ENCODE measurements at regions not wholly inside any gene's neighbourhood (a gene's known extent, or its start where the extent isn't known, plus 50 kb on each side); places are given as distances from the start of the nearest gene placed in this dataset.

DNA sequence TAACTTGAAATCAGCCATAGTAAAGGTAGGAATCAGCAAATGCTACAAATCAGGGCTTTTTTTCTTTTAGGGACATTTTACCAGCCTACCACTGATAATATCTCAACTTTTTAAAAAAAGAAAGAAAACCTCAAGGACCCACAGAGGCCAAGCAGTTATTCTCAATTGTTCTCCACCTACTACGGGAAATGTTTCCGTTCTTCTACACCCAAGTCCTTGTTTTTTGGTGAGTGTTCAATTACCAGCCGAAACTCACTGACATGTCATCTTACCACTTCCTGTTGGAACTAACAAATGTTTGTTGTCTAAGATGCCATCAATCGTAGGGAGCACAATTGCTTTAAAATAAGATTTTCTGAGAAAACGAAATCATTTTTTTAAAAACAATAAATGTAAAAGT lies 50.2 kb upstream of the CDK1 start:
- DNase-seq = peak in 2 of 3 donors; percentile 3 to 29
- H3K4me3 ChIP-seq (ENCODE audit: control insufficient read depth in 1 of 7, extremely low read depth in 1 of 7, insufficient read depth in 4 of 7, low read depth in 2 of 7, low read length in 6 of 7) = no peak overlapping the region
- ChIA-PET CTCF (no interaction called here), POLR2A (no interaction called here)
- peaks cover 0 to 9% (median 0%) of the 10 kb centered on the region in 5 experiments for H3K27me3 ChIP-seq (replicated peaks in 2 of 5; ENCODE audit: control insufficient read depth in 4 of 5, insufficient read depth in 5 of 5, low read length in 4 of 5)
- H3K9me3 ChIP-seq (ENCODE audit: control extremely low read depth in 1 of 5, control insufficient read depth in 4 of 5, insufficient read depth in 2 of 5, low read depth in 1 of 5, low read length in 4 of 5) = no peaks in the 10 kb centered on the region
- no CpG with 5 or more reads among the region's 5 CpGs for WGBS (ENCODE audit: insufficient coverage)
- H3K27ac ChIP-seq (ENCODE audit: insufficient read depth in 1 of 2, low read depth in 1 of 2, low read length in 2 of 2, poor library complexity in 1 of 2, severe bottlenecking in 2 of 2) = no peak overlapping the region
- H3K36me3 ChIP-seq (ENCODE audit: control insufficient read depth in 4 of 4, insufficient read depth in 4 of 4, low read length in 3 of 4) = no peaks in the 10 kb centered on the region
- peaks cover 0 to 16% (median 11%) of the 10 kb centered on the region in 4 experiments for H3K4me1 ChIP-seq (ENCODE audit: control extremely low read depth in 1 of 4, control insufficient read depth in 4 of 4, insufficient read depth in 4 of 4, low read length in 3 of 4)

DNA sequence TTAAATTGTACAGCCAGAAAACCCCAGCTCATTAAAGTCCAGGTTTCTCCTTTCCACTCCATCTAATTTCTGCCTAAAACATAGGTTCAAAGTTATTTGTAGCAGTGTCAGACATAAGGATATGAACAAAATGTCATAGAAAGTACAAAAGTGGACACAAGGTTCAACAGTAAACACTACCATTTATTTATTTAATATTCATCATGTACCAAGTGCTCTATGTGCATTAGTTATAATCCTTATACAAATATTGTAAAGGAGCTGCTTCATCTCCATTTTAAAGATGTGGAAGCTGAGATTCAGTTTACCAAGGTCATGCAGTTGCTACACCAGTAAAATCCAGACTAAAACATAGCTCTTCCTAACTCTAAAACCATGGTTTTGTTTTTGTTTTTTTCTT lies 52.0 kb upstream of the CDK1 start:
- DNase-seq = no peak
- H3K4me1 ChIP-seq (ENCODE audit: control extremely low read depth in 1 of 4, control insufficient read depth in 4 of 4, insufficient read depth in 4 of 4, low read length in 3 of 4) = peaks cover 0 to 2% (median 0%) of the 10 kb centered on the region in 4 experiments
- no peaks in the 10 kb centered on the region for H3K36me3 ChIP-seq (ENCODE audit: control insufficient read depth in 4 of 4, insufficient read depth in 4 of 4, low read length in 3 of 4)
- no peak overlapping the region for H3K27ac ChIP-seq (ENCODE audit: insufficient read depth in 1 of 2, low read depth in 1 of 2, low read length in 2 of 2, poor library complexity in 1 of 2, severe bottlenecking in 2 of 2)
- no peak overlapping the region for H3K4me3 ChIP-seq (ENCODE audit: control insufficient read depth in 1 of 7, extremely low read depth in 1 of 7, insufficient read depth in 4 of 7, low read depth in 2 of 7, low read length in 6 of 7)
- no peaks in the 10 kb centered on the region for H3K27me3 ChIP-seq (replicated peaks in 2 of 5; ENCODE audit: control insufficient read depth in 4 of 5, insufficient read depth in 5 of 5, low read length in 4 of 5)
- peaks cover 0 to 1% (median 0%) of the 10 kb centered on the region in 5 experiments for H3K9me3 ChIP-seq (ENCODE audit: control extremely low read depth in 1 of 5, control insufficient read depth in 4 of 5, insufficient read depth in 2 of 5, low read depth in 1 of 5, low read length in 4 of 5)
- POLR2A ChIA-PET = no interaction called here
- CTCF ChIA-PET = interaction anchor here (0.5 kb wide), 2 partner anchors 290 to 664 kb away, joined by 3 read pairs; no protein-coding TSS in a partner anchor

DNA sequence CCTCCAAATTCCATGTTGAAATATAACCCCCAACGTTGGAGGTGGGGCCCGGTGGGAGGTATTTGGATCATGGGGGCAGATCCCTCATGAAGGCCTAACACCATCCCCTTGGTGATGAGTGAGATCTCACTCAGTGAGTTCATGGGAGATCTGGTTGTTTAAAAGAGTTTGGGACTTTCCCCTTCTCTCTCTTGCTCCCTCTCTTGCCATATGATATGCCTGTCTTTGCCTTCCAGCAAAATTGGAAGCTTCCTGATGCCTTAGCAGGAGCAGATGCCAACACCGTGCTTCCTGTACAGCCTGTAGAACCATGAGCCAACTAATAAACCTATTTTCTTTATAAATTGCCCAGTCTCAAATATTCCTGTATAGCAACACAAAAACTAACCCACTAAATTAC lies 55.7 kb upstream of the CDK1 start:
- H3K4me3 ChIP-seq (ENCODE audit: control insufficient read depth in 1 of 7, extremely low read depth in 1 of 7, insufficient read depth in 4 of 7, low read depth in 2 of 7, low read length in 6 of 7) = no peak overlapping the region
- H3K9me3 ChIP-seq (ENCODE audit: control extremely low read depth in 1 of 5, control insufficient read depth in 4 of 5, insufficient read depth in 2 of 5, low read depth in 1 of 5, low read length in 4 of 5) = peaks cover 0 to 1% (median 0%) of the 10 kb centered on the region in 5 experiments
- no peaks in the 10 kb centered on the region for H3K27me3 ChIP-seq (replicated peaks in 2 of 5; ENCODE audit: control insufficient read depth in 4 of 5, insufficient read depth in 5 of 5, low read length in 4 of 5)
- CTCF ChIA-PET = no interaction called here
- no peaks in the 10 kb centered on the region for H3K4me1 ChIP-seq (ENCODE audit: control extremely low read depth in 1 of 4, control insufficient read depth in 4 of 4, insufficient read depth in 4 of 4, low read length in 3 of 4)
- POLR2A ChIA-PET = no interaction called here
- no peak overlapping the region for H3K27ac ChIP-seq (ENCODE audit: insufficient read depth in 1 of 2, low read depth in 1 of 2, low read length in 2 of 2, poor library complexity in 1 of 2, severe bottlenecking in 2 of 2)
- no peaks in the 10 kb centered on the region for H3K36me3 ChIP-seq (ENCODE audit: control insufficient read depth in 4 of 4, insufficient read depth in 4 of 4, low read length in 3 of 4)
- DNase-seq = no peak
- WGBS (ENCODE audit: insufficient coverage) = 78% methylated on average over 3 of the region's 3 CpGs

DNA sequence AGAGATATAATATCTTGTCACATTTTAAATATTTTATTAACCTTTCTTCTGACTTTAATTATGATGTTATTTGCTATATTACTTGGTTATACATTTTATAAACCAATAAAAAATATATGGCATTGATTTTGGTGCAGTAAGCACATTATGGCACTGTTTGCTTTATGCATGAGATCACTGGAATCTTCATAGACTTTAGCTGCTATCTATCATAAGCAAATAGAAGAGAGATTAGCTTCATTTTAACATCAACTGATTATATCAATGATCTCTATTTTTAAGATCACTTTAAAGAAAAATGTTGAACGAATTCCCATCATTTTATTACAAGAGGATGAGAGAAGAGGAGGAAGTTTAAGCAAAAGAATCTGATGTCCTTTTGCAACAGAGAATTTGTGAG lies 58.6 kb upstream of the CDK1 start:
- H3K4me1 ChIP-seq (ENCODE audit: control extremely low read depth in 1 of 4, control insufficient read depth in 4 of 4, insufficient read depth in 4 of 4, low read length in 3 of 4) = no peaks in the 10 kb centered on the region
- peaks cover 0 to 1% (median 0%) of the 10 kb centered on the region in 5 experiments for H3K9me3 ChIP-seq (ENCODE audit: control extremely low read depth in 1 of 5, control insufficient read depth in 4 of 5, insufficient read depth in 2 of 5, low read depth in 1 of 5, low read length in 4 of 5)
- ChIA-PET POLR2A (no interaction called here), CTCF (no interaction called here)
- H3K36me3 ChIP-seq (ENCODE audit: control insufficient read depth in 4 of 4, insufficient read depth in 4 of 4, low read length in 3 of 4) = no peaks in the 10 kb centered on the region
- DNase-seq = no peak
- H3K27me3 ChIP-seq (replicated peaks in 2 of 5; ENCODE audit: control insufficient read depth in 4 of 5, insufficient read depth in 5 of 5, low read length in 4 of 5) = no peaks in the 10 kb centered on the region
- no peak overlapping the region for H3K4me3 ChIP-seq (ENCODE audit: control insufficient read depth in 1 of 7, extremely low read depth in 1 of 7, insufficient read depth in 4 of 7, low read depth in 2 of 7, low read length in 6 of 7)
- no peak overlapping the region for H3K27ac ChIP-seq (ENCODE audit: insufficient read depth in 1 of 2, low read depth in 1 of 2, low read length in 2 of 2, poor library complexity in 1 of 2, severe bottlenecking in 2 of 2)
- WGBS (ENCODE audit: insufficient coverage) = no CpG with 5 or more reads among the region's 1 CpG

DNA sequence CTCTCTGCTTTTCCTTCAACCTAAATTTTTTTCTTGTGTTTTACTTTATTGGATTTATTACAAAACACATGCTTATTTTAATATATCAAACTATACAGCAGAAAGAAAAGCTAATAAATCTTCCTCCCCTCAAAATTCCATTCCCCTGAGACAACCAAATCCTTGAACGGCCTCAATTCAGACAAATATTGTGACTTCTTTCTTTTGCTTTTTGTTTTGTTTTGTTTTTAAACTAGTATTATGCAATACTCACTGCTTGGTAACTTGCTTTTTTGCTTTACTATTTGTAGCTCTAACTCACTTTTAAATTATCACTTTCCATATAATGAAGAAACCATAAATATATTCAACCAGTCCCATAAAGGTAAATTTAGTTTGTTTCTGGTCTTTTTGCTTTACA lies 59.4 kb upstream of the CDK1 start:
- no peak for DNase-seq
- POLR2A ChIA-PET = no interaction called here
- Histone ChIP-seq H3K27ac (ENCODE audit: insufficient read depth in 1 of 2, low read depth in 1 of 2, low read length in 2 of 2, poor library complexity in 1 of 2, severe bottlenecking in 2 of 2) (no peak overlapping the region), H3K4me1 (ENCODE audit: control extremely low read depth in 1 of 4, control insufficient read depth in 4 of 4, insufficient read depth in 4 of 4, low read length in 3 of 4) (no peaks in the 10 kb centered on the region), H3K36me3 (ENCODE audit: control insufficient read depth in 4 of 4, insufficient read depth in 4 of 4, low read length in 3 of 4) (no peaks in the 10 kb centered on the region), H3K9me3 (ENCODE audit: control extremely low read depth in 1 of 5, control insufficient read depth in 4 of 5, insufficient read depth in 2 of 5, low read depth in 1 of 5, low read length in 4 of 5) (peaks cover 0 to 3% (median 0%) of the 10 kb centered on the region in 5 experiments), H3K4me3 (ENCODE audit: control insufficient read depth in 1 of 7, extremely low read depth in 1 of 7, insufficient read depth in 4 of 7, low read depth in 2 of 7, low read length in 6 of 7) (no peak overlapping the region), H3K27me3 (replicated peaks in 2 of 5; ENCODE audit: control insufficient read depth in 4 of 5, insufficient read depth in 5 of 5, low read length in 4 of 5) (no peaks in the 10 kb centered on the region)
- no CpG with 5 or more reads among the region's 1 CpG for WGBS (ENCODE audit: insufficient coverage)
- CTCF ChIA-PET = no interaction called here

DNA sequence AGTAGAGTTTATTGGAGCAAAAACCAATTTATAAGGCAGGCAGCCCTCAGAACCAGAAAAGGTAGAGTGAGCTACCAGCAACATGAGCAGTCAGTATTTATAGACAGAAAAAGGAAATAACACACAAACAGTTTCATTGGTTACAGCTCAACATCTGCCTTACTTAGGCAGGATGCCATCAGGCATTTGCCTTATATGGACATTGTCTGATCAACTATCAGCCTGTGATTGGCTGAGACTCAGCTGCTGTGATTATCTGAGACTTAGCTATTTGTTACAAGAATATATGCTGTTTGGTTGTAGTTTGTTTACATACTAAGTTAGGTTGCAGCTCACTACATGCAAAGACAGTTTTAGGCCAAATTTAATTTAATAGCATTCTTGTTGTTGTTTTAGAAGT lies 60.4 kb upstream of the CDK1 start:
- CTCF ChIA-PET = no interaction called here

DNA sequence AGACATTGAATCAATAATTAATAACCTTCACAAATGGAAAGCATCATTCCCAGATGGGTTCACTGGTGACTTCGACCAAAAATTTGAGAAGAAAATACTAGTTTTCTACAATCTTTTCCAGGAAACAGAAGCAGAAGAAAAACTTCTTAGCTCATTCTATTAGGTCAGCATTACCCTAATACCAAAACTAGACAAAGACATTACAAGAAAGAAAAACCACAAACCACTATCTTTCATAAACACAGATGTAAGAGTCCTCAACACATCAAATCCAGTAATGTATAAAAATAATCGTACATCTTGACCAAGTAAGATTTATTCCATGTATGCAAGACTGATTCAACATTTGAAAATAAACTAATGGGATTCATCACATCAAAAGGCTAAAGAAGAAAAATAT lies 64.0 kb upstream of the CDK1 start:
- CTCF ChIA-PET = no interaction called here
- Histone ChIP-seq H3K36me3 (ENCODE audit: control insufficient read depth in 4 of 4, insufficient read depth in 4 of 4, low read length in 3 of 4) (no peaks in the 10 kb centered on the region), H3K27me3 (replicated peaks in 2 of 5; ENCODE audit: control insufficient read depth in 4 of 5, insufficient read depth in 5 of 5, low read length in 4 of 5) (no peaks in the 10 kb centered on the region), H3K9me3 (ENCODE audit: control extremely low read depth in 1 of 5, control insufficient read depth in 4 of 5, insufficient read depth in 2 of 5, low read depth in 1 of 5, low read length in 4 of 5) (peaks cover 0 to 7% (median 0%) of the 10 kb centered on the region in 5 experiments), H3K4me1 (ENCODE audit: control extremely low read depth in 1 of 4, control insufficient read depth in 4 of 4, insufficient read depth in 4 of 4, low read length in 3 of 4) (no peaks in the 10 kb centered on the region), H3K27ac (ENCODE audit: insufficient read depth in 1 of 2, low read depth in 1 of 2, low read length in 2 of 2, poor library complexity in 1 of 2, severe bottlenecking in 2 of 2) (no peak overlapping the region), H3K4me3 (ENCODE audit: control insufficient read depth in 1 of 7, extremely low read depth in 1 of 7, insufficient read depth in 4 of 7, low read depth in 2 of 7, low read length in 6 of 7) (no peak overlapping the region)
- WGBS (ENCODE audit: insufficient coverage) = 50% methylated on average over 1 of the region's 2 CpGs
- peak in 2 of 3 donors; percentile 24 to 33 for DNase-seq
- POLR2A ChIA-PET = no interaction called here

More for the DNA sequence above, 60.4 kb upstream of the CDK1 start:
- no peak for DNase-seq
- H3K4me3 ChIP-seq (ENCODE audit: control insufficient read depth in 1 of 7, extremely low read depth in 1 of 7, insufficient read depth in 4 of 7, low read depth in 2 of 7, low read length in 6 of 7) = no peak overlapping the region
- POLR2A ChIA-PET = no interaction called here
- H3K36me3 ChIP-seq (ENCODE audit: control insufficient read depth in 4 of 4, insufficient read depth in 4 of 4, low read length in 3 of 4) = no peaks in the 10 kb centered on the region
- no peak overlapping the region for H3K27ac ChIP-seq (ENCODE audit: insufficient read depth in 1 of 2, low read depth in 1 of 2, low read length in 2 of 2, poor library complexity in 1 of 2, severe bottlenecking in 2 of 2)
- H3K27me3 ChIP-seq (replicated peaks in 2 of 5; ENCODE audit: control insufficient read depth in 4 of 5, insufficient read depth in 5 of 5, low read length in 4 of 5) = no peaks in the 10 kb centered on the region
- H3K4me1 ChIP-seq (ENCODE audit: control extremely low read depth in 1 of 4, control insufficient read depth in 4 of 4, insufficient read depth in 4 of 4, low read length in 3 of 4) = no peaks in the 10 kb centered on the region
- peaks cover 0 to 4% (median 0%) of the 10 kb centered on the region in 5 experiments for H3K9me3 ChIP-seq (ENCODE audit: control extremely low read depth in 1 of 5, control insufficient read depth in 4 of 5, insufficient read depth in 2 of 5, low read depth in 1 of 5, low read length in 4 of 5)

All from common myeloid progenitor, CD34-positive (primary cell).